SK-N-SH (cell line): ENCODE measurements at regions not wholly inside any gene's neighbourhood (a gene's known extent, or its start where the extent isn't known, plus 50 kb on each side); places are given as distances from the start of the nearest gene placed in this dataset.

Experiments used
- POLR2AphosphoS5 ChIP-seq: IDR thresholded peaks from 2 replicates; pipeline ENCODE4 v1.6.1; 2012; ENCODE audit warnings: low read depth, low read length
- RAD21 ChIP-seq: IDR thresholded peaks from 2 replicates; pipeline ENCODE4 v1.6.1; 2012; ENCODE audit warnings: mild to moderate bottlenecking, low read length
- SMC3 ChIP-seq: IDR thresholded peaks from 2 replicates; pipeline ENCODE4 v1.6.1; 2012; ENCODE audit warnings: low read depth, low read length, improper control_type of control experiment
- TCF12 ChIP-seq: IDR thresholded peaks from 2 replicates; pipeline ENCODE4 v1.4.0; 2012
- TF ChIP-seq, protein P1 (sequence below): IDR thresholded peaks from 2 replicates; pipeline ENCODE4 v1.4.0; 2012; ENCODE audit warnings: low read depth
- TF ChIP-seq, protein P2 (sequence below): fragments of 200-600 bp; sonication (generic); IDR thresholded peaks from 2 replicates; pipeline ENCODE4 v1.6.1; 2017; ENCODE audit warnings: antibody characterized with exemption, mild to moderate bottlenecking, moderate library complexity
- TF ChIP-seq, protein P3 (sequence below): IDR thresholded peaks from 2 replicates; pipeline ENCODE4; 2012

DNA sequence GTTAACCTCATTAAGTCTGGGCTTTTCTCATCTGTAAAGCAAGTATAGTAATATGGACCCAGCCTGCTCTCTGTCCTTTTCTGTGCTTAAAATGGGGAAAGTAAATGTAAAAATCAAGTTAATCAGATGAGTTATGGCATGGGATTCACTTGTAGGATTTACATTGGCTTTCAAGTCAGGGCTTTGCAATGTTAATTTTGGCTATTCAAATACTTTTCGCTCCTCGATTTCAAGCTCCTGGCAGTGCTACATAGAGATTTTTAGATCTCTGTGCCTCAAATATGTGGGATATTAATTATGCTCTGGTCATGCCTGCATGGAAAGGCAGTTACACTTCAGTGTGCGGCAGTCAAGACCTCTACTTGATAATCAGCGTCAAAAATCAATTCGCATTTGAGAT lies 709.8 kb downstream of the LTN1 start:
- TF ChIP-seq, protein P1, sequence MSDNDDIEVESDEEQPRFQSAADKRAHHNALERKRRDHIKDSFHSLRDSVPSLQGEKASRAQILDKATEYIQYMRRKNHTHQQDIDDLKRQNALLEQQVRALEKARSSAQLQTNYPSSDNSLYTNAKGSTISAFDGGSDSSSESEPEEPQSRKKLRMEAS, result no peak
- no peak for TF ChIP-seq TCF12
- TF ChIP-seq, protein P2, sequence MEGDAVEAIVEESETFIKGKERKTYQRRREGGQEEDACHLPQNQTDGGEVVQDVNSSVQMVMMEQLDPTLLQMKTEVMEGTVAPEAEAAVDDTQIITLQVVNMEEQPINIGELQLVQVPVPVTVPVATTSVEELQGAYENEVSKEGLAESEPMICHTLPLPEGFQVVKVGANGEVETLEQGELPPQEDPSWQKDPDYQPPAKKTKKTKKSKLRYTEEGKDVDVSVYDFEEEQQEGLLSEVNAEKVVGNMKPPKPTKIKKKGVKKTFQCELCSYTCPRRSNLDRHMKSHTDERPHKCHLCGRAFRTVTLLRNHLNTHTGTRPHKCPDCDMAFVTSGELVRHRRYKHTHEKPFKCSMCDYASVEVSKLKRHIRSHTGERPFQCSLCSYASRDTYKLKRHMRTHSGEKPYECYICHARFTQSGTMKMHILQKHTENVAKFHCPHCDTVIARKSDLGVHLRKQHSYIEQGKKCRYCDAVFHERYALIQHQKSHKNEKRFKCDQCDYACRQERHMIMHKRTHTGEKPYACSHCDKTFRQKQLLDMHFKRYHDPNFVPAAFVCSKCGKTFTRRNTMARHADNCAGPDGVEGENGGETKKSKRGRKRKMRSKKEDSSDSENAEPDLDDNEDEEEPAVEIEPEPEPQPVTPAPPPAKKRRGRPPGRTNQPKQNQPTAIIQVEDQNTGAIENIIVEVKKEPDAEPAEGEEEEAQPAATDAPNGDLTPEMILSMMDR, result no peak
- TF ChIP-seq RAD21, result no peak
- TF ChIP-seq, protein P3, sequence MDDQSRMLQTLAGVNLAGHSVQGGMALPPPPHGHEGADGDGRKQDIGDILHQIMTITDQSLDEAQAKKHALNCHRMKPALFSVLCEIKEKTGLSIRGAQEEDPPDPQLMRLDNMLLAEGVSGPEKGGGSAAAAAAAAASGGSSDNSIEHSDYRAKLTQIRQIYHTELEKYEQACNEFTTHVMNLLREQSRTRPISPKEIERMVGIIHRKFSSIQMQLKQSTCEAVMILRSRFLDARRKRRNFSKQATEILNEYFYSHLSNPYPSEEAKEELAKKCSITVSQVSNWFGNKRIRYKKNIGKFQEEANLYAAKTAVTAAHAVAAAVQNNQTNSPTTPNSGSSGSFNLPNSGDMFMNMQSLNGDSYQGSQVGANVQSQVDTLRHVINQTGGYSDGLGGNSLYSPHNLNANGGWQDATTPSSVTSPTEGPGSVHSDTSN, result no peak
- TF ChIP-seq POLR2AphosphoS5, result no peak
- TF ChIP-seq SMC3, result no peak
